Esophagus muscularis mucosa (tissue), 3 donors: ENCODE measurements at regions not wholly inside any gene's neighbourhood (a gene's known extent, or its start where the extent isn't known, plus 50 kb on each side); places are given as distances from the start of the nearest gene placed in this dataset.

Source experiments
- POLR2A ChIP-seq: fragments of 450-650 bp; IDR thresholded peaks from one replicate; pipeline ENCODE4 v1.6.1; 2017; ENCODE audit warnings: antibody characterized with exemption, moderate library complexity, mild to moderate bottlenecking, low read depth
- TF ChIP-seq, protein P1 (sequence below), 3 experiments: fragments of 200-600 bp in 2 of 3; fragments of 450-650 bp in 1 of 3; sonication (generic) in 2 of 3; IDR thresholded peaks; one replicate each; pipeline ENCODE4 v1.5.1; 2017 to 2019; ENCODE audit warnings: antibody characterized with exemption in 3 of 3, mild to moderate bottlenecking in 2 of 3, moderate library complexity in 1 of 3

- TF ChIP-seq, protein P1, sequence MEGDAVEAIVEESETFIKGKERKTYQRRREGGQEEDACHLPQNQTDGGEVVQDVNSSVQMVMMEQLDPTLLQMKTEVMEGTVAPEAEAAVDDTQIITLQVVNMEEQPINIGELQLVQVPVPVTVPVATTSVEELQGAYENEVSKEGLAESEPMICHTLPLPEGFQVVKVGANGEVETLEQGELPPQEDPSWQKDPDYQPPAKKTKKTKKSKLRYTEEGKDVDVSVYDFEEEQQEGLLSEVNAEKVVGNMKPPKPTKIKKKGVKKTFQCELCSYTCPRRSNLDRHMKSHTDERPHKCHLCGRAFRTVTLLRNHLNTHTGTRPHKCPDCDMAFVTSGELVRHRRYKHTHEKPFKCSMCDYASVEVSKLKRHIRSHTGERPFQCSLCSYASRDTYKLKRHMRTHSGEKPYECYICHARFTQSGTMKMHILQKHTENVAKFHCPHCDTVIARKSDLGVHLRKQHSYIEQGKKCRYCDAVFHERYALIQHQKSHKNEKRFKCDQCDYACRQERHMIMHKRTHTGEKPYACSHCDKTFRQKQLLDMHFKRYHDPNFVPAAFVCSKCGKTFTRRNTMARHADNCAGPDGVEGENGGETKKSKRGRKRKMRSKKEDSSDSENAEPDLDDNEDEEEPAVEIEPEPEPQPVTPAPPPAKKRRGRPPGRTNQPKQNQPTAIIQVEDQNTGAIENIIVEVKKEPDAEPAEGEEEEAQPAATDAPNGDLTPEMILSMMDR (IDR thresholded peaks at IDR 0.05), result no peak
- no peak for TF ChIP-seq POLR2A
These were observed 142.5 kb downstream of the LACC1 start for GRCh38 chr13:44022196-44022595.
